GM21360 (cell line): ENCODE measurements at regions not wholly inside any gene's neighbourhood (a gene's known extent, or its start where the extent isn't known, plus 50 kb on each side); places are given as distances from the start of the nearest gene placed in this dataset.

Experiments
- ATAC-seq: cut with Tn5 transposase; IDR thresholded peaks from one replicate; pipeline ENCODE4 v1.9.1; 2021; ENCODE audit warnings: mild to moderate bottlenecking, moderate library complexity; ENCODE audit not compliant: unreplicated experiment

DNA sequence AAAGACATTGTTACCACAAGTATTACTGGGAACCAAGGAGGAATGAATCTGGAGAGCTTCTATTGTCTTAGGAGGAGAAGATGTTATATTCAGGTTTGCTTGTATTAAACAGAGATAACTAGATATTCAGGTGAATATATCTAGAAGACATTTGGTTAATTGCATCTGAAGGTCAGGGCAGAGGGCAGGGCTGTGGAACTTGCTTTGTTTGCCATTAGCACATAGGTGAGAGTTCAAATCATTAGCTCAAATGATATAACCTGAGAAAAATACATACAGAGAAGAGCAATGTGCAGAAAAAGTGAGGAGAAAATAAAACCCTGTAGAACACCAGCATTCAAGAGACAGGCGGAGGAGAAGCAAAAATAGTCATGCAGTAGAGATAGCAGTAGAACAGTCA, 116.8 kb downstream of the DNAJB9 start:
- ATAC-seq, result no peak

DNA sequence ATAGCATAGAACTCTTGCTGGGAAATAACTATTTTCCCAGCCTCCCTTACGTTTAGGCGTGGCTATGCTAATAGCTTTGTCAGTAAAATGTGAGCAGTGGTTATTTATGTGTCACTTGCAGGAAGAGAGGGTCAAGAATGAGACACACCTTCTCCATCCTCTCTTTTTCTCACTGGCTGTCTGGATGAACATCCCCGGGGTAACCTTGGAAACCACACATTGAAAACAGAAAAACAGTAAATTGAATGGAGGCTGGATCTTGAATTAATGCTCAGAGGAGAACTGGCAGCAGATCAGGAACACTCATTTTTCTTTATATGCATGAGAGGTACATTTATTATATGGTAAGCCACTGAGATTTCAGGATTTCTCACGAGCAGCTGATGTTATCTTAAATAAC, 127.6 kb downstream of the DNAJB9 start:
- ATAC-seq, result no peak

DNA sequence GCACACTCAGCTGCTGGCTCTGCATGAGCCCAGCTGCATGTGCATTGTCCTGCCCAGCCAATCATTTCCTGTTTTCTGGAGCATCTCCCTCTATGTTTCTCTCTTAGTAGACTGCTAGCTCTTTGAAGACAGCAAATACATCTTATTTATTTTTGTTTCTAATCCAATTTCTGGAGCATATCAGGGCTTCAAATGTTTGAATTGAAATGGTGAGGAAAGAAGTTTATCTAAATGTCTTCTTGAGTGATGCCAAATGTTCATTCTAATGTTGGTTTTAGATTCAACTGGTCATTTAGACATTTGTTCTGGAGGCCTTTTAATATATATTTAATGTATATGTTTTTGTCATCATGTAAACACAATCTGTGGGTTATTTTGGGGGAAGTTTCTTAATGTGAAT, 141.9 kb downstream of the DNAJB9 start:
- ATAC-seq, result no peak

DNA sequence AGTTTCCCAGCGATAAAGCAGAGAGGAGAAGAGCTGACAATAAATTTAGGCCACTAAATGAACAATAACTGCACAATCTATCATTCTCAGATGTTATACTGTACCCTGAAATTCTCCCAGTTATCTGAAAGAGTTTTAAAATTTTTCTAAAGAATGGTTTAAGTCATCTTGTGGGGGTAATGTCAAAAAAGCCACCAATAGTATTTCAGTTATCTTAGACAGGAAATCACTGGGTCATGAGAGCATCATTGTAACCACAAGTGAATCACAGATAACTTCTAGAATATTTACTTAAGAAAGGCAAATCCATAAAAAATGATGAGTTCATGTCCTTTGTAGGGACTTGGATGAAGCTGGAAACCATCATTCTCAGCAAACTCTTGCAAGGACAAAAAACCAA, 147.1 kb downstream of the DNAJB9 start:
- ATAC-seq, result no peak

DNA sequence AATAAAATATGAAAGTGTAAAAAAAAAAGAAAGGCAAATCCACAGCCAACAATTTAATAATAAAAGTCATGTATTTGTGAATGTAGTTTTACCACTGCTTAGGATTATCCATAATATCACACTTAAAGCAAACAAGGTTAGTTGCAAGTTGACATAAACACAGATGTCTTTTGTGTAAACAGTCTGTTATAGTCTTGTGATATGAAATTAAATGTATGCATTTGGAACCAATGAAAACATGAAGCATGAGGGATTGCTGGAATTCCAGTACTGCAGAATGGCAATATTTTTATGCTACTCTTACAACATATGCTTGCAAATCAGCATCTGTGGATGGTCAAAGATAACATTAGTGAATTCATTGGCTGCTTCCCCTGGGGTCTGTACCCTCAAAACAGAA, 148.1 kb downstream of the DNAJB9 start:
- ATAC-seq, result no peak

DNA sequence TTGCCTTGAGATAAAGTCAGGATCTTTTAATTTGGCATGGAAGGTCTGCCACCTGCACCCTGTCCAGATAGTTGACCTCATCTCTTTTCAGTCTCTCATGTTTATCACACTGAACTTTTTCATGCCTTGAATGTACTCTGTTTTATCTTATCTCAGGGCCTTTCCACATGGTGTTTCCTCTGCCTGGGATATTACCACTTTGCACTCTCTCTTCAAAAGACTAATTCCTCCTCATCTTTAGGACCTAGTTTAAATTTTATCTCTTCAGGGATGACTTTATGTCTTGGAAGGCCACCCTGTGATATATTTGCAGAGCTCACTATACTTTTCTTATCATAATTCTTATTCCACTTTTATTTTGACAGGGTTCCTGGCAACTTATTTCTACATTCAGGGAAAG, 150.0 kb downstream of the DNAJB9 start:
- no peak for ATAC-seq

DNA sequence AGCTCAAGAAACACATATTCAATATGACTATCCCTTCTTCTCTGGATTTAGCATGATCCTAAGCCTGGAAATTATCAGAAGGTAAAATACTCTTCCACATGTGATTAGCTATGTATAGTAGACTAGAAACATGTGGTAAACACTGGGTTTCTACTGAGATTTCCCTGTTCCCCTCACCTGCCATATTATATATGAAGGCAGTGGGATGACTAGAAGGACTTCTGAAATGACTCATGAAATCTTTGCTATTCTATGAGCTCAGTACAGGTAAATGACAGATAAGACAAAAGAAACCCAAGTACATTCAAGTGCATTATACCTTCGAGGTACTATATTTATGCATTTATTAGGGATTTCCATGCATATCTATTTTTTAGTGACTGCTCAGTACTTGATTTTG, 152.9 kb downstream of the DNAJB9 start:
- ATAC-seq, result no peak

DNA sequence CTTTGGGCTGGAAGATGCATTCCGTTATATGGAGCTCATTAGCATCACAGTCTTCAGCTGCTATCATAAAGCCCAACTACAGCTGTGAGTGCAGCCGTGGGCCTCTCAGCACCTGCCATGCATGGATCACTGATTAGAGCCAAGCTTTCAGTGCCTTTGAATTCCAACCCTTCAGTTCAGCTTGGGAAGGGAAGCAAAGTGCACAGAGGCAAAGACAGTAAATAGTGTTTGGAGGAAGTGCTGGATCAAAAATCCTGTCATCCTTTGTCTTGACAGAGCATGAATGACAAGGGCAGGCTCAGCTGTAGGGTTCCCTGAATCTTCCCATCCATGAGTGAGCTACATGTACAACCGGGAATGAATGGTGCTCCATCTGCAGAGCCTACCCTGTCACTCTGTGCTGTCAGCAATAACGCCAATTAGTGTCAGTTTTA, 153.7 kb downstream of the DNAJB9 start:
- no peak for ATAC-seq

DNA sequence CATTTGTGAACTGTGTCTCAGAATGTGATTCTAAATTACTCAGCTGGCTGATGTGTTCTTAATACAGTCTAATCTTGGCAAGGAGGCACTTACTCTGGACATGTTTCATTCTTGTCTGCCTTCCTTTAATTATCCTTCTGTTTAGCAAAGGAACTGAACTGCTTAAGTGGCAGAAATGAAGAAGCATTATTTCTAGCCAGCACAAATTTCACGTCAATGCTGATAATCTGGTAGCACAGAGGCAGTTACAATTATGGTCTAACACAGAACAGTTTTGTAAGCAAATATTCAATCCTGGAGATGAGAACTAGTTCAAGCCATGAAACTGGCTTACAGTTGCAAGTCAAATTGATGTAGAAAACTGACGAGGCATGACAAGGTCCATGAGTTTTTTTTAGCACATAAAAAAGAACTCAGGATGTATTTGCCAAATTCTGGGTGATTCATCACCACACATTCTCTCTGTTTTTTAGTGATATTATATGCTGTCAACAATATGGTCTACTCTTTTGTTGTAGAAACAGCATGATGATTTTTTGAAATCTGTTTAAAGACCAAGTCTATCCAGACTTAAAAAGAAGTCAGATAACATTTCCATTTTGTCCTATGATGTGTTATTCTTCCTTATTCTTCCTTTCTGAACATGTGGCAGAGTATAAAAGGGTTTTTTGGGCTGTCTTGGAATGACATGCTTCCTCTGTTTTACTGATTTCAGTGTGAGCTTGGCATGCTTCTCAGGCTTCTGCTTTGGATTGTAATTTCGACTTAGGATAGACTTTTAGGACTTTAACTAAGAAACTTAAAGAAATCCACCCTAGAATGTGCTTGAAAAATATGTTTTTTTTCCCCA, 154.8 kb downstream of the DNAJB9 start:
- no peak for ATAC-seq

DNA sequence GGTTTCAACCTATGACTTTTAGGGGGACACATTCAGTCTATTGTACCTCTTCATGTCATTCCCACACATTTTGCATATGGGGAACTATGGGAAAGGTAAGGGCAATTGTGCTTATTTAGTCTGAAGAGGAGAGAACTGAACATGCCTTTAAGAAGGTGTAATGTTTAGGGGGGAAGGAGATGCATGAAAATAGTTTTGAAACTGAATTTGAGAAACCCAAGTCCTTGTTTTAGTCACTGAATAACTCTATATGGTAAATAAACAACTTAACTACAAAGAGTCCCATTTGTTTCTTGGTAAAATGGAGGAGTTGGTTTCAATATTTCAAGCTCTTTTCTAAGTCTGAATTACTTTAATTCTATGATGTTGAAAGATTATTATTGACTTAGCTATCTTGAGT, 166.1 kb downstream of the DNAJB9 start:
- no peak for ATAC-seq

DNA sequence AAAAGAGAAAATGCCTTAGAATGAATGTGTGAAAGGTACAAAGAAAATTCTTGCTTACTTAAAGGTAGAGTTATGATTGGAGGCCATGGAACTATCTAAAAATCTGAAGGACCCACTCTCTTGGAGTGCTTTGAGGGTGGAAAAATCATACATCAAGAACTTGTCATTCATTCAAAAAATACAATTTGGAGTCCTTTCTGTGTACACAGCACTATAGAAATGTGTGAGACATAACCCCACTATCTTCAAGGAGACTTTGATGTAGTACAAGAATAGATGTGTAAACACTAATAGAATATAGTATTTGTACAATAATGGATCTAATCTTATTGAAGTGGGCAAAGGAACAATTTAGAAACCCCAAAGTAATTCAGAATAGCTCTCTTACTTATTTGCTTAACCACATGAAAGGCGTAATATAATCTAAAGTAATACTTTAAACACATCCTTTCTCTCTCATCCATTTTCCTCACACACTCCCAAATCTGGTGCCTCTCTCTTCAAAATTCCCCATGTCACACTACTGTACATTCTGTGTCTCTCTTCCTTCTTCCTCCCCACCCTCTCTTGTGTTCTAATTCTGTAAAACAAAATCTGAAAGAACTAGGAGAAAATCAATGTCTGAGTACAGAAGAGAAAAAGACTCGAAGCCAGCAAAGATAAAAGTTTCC, 166.7 kb downstream of the DNAJB9 start:
- no peak for ATAC-seq

DNA sequence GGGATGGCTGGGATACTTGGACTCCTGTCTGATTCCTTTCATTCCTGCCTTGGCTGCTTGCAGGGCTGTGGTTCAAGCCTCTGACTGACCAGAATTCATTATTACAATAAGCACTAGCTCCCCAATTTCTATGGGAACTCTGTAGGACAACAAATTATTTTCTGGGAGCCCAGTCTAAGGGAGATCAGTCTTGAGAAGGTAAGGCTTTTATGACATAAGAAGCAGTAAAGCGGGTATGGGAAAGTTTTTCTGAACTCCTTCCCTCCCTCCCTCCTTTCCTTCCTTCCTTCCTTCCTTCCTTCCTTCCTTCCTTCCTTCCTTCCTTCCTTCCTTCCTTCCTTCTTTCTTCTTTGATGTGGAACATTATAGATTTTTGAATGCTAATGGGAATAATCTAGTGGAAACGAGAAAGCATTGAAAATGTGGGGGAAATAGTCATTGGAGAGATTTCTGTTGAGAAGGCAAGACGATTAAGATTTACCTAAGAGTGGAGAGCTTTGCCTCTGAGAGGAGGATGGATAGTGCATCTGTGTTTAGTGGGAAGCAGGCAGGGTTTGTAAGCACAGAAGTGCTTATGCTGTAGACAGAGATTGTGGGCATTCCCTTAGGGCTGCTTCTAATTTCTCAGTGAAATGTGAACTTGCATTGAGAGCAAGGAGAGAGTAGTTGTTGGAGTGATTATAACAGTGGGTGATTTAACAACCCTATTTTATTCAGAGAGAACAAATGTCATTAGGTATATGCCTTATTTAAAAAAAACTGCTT, 201.5 kb downstream of the DNAJB9 start:
- no peak for ATAC-seq

DNA sequence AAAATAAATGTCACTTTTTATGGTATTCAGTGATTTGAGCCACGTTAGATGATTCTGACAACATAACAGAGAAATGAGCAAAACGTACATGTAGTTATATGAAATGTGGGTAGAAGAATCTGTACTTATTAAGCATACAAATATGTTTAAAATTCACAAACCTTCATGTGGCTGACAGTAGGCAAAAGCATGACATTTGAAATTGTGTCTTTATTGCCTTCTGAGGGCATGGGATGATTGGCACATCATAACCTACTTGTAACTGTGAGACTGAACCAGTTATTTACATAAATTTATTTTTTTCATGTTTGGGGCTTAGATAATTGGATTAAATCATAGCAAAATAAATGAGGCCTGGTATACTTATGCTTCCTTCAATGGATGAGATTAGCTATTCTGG, 202.2 kb downstream of the DNAJB9 start:
- ATAC-seq, result no peak

DNA sequence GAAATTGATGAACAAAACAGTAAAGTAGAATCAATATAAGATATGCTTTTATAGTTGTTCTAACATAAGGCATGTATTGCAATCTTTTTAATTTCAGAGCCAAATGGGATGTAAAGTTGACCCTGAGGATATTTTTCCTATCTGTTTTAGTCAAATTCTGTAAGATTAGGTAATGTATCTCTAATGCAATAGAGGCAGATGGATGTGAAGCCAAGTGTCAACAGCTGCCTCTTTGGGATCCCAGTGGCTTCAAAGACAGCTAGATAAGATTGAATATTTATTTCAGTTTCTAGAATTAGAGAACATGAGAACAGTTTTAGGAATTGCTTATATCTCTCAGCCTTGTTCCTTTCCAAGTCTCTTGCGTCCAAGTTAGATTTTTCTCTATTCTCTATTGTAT, 208.3 kb downstream of the DNAJB9 start:
- ATAC-seq, result no peak

DNA sequence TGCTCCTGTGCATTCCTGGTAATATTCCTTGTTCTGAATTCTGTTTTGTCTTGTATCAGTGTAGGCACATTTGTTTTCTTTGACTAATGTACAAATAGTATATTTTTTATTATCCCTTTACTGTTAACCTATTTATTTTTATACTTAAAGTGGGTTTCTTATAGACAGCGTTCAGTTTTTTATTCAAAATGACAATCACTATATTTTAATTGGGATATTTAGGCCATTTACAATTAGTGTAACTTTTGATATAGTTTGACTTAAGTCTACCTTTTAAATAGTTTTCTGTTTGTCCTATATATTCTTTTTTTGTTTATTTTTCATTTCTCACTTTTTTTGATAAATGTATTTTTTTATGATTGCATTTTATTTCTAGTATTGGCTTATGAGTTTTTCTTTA, 219.8 kb downstream of the DNAJB9 start:
- ATAC-seq, result no peak

DNA sequence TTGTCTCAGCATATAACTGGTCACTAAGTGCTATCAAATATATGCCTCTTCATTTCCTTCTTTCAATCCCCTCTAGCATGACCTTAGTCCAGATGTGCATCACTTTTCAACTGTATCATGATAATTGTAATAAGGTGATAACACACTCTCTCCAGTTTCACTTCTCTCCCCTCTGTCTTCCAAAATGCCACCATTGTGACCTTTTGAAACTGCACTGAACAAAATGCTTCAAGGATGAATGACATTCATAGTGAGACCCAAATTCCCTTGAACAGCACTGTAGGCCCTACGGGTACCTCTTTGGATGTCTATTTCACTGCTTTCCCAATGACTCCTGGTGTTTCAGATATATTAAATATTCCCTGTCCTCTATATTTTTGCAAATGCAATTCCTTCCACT, 224.8 kb downstream of the DNAJB9 start:
- peak; percentile 65 for ATAC-seq

DNA sequence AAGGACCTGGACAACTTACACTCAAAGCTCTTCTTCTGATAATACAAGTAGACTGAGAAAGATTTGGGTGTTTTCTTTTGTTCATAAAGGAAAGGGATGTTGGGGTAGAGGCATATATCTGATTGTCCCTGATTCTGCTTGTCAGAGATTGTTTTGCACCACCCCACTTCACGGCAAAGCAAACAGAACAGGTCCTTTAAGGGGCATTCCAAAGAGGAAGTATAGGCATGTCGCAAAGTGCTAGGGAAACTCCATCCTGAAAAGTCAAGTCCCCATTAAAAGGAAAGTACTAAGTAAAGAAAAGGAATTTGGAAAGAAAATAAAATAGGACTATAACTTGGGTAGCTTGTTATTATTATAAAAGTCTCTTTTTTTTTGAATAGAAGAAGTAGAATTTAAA, 233.0 kb downstream of the DNAJB9 start:
- peak; percentile 41 for ATAC-seq

DNA sequence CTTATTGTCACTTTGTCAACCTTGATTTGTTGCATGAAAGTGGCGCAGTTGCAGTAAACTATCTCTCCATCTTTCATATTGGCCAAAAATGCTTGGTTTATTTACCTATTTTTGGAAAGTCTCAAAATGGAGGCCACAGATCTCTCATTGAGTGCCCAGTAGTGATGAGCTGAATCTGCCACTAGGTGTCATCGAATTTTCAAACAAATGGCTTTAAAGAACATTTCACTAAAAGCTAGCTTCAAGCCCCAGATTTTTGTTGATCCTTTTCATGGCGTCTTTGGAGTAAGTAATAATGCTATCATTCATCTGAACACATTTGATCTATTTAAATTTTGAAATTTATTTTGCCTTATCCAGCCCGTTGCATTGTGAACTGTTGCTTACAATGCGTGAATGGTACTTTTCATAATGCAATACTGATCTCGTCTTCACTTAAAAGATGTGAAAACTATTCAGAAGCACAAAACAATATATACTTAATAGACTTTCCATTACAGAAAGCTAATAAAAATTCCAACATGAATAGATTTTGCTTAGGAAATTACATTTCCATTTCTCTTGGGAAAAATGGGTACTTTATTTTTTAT, 236.2 kb downstream of the DNAJB9 start:
- ATAC-seq, result peak; percentile 73

DNA sequence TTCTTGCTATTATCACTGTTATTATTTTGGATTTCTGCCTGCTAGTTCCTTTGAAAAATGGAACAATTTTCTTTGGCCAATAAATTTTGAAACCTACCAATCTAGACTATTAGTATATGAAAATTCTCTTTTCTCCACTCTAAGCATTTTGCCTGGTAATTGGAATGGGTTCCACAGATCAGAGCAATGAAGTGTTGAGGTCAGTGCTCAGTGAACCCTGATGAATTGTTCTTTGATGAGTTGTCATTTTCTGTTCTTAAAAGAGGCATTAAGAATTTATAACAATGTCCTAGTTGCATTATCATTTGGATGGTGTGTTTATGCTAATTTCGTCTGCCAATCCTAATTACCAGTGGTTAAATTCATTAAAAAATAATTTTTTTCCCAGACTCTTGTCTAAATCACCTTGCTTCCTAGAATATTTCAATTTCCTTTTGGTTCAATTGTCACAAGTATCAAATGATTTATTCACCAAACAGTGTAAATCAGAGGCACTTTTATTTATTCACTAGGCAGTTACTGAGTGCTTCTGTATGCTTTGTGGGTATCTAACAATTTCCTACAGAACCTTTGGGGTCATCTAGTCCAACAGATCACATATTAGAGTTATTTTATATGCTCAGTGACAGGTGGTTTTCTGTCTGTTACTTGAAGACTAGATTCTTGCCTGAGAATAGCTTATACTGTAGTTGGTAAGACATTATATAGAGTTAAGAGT, 239.0 kb downstream of the DNAJB9 start:
- no peak for ATAC-seq

DNA sequence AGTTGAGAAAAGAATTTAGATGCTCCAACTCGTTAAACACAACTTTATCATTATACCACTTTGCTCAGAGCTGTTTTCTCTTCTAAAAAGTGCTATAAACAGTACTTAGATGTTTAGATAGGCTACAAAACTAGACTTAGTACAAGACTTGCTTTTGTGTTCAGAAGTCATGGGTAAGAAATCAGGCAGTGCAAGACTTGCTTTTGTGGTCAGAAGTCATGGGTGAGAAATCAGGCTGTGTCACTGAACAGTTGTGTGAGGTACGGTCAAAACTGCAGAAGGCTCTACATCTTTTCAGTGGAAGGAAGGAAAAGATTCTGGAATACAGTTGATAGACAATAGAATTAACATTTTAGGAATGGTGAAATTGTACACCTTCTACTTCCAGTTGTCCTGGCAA, 239.7 kb downstream of the DNAJB9 start:
- no peak for ATAC-seq
